ENCODE measurements at regions not wholly inside any gene's neighbourhood (a gene's known extent, or its start where the extent isn't known, plus 50 kb on each side); places are given as distances from the start of the nearest gene placed in this dataset.

DNA sequence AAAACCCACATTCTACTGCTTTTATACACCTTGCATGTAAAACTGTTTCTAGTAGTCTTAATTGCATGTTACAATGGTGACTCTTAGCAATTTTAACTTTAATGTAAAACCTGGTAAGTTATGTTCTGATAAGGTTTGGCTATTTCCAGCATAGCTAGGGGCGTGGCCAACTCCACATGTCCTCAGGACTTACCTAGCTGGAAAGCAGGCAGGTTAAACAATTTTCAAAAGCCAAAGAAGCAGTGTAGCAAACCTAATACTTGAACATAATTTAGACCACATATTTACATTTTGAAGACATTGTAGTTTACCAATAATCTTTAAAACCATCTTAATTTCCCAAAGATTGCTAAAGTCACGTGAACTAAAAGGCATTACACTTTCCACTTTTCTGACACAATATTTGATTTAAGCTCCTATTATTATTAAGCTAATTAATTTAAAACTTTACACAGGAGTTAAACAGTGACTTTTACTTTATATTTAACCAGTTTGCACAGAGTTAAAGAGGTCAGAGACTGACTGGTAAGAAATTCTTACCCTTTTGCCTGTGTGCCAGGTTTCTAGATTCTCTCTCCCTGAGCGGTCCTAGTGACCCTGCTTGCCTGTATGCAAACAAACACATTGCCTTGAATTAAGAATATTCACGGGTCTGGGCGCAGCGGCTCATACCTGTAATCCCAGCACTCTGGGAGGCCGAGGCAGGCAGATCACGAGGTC lies 88.2 kb downstream of the GLUD2 start:
- no peak for TF ChIP-seq CTCF (IDR thresholded peaks at IDR 0.05)
- TF ChIP-seq POLR2A (IDR thresholded peaks at IDR 0.05): no peak
